ENCODE measurements at regions not wholly inside any gene's neighbourhood (a gene's known extent, or its start where the extent isn't known, plus 50 kb on each side); places are given as distances from the start of the nearest gene placed in this dataset.
"Not testable (repeated sequence)": the region's sequence is repeated elsewhere in the genome, so short reads cannot be mapped to it uniquely, and the experiment has no call there.

DNA sequence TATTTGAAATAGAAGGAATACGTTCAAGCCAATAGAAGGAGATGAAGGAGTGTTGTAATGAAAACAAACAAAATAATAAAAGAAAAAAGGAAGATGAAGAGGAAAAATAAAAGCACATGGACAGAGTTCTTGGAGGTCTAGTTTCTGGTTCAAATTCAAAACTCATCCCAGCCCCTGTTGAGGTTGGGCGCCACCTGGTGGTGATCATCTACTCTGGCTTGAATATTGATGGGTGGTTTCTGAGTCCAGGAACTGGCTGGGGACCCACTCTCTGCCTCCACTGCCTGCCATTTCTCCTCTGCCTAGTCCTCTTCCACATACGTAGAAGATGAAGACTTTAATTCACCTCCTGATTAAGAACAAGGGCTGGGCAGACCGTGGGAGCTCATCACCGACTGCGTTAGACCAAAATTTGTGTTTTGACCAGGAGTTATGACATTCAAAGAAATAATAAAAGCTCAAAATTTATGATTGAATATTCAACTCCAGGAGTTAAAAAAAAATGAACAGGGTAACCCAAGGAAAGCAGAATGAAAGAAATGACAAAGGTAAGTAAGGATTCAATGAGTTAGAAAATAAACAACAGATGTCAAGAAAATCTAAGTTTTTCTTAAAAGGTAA is 99.0 kb upstream of the SLC1A3 start:
- DNase-seq (ENCODE audit: low read depth) = peak; percentile 76
- H3K4me3 ChIP-seq (ENCODE audit: low read depth, low read length) = no peak overlapping the region
- TF ChIP-seq, protein P1, sequence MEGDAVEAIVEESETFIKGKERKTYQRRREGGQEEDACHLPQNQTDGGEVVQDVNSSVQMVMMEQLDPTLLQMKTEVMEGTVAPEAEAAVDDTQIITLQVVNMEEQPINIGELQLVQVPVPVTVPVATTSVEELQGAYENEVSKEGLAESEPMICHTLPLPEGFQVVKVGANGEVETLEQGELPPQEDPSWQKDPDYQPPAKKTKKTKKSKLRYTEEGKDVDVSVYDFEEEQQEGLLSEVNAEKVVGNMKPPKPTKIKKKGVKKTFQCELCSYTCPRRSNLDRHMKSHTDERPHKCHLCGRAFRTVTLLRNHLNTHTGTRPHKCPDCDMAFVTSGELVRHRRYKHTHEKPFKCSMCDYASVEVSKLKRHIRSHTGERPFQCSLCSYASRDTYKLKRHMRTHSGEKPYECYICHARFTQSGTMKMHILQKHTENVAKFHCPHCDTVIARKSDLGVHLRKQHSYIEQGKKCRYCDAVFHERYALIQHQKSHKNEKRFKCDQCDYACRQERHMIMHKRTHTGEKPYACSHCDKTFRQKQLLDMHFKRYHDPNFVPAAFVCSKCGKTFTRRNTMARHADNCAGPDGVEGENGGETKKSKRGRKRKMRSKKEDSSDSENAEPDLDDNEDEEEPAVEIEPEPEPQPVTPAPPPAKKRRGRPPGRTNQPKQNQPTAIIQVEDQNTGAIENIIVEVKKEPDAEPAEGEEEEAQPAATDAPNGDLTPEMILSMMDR (IDR thresholded peaks at IDR 0.05; ENCODE audit: insufficient read depth, low read depth, low read length, missing control alignments) = peak; percentile 80

DNA sequence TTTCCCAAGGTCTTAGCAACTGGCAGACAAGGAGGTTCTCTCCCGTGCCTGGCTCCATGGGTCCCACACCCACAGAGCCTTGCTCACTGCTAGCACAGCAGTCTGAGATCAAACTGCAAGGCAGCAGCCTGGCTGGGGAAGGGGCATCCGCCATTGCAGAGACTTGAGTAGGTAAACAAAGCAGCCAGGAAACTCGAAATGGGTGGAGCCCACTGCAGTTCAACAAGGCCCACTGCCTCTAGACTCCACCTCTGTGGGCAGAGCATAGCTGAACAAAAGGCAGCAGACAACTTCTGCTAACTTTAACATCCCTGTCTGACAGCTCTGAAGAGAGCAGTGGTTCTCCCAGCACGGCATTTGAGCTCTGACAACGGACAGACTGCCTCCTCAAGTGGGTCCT is 98.1 kb upstream of the SLC1A3 start:
- not testable (repeated sequence) for H3K4me3 ChIP-seq (ENCODE audit: low read depth, low read length)
- DNase-seq (ENCODE audit: low read depth) = peak; percentile 13

DNA sequence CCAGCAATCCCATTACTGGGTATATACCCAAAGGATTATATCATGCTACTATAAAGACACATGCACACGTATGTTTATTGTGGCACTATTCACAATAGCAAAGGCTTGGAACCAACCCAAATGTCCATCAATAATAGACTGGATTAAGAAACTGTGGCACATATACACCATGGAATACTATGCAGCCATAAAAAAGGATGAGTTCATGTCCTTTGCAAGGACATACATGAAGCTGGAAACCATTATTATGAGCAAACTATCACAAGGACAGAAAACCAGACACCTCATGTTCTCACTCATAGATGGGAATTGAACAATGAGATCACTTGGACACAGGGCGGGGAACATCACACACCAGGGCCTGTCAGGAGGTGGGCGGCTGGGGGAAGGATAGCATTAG is 92.8 kb upstream of the SLC1A3 start:
- not testable (repeated sequence) for H3K4me3 ChIP-seq (ENCODE audit: low read depth, low read length); DNase-seq (ENCODE audit: low read depth)

DNA sequence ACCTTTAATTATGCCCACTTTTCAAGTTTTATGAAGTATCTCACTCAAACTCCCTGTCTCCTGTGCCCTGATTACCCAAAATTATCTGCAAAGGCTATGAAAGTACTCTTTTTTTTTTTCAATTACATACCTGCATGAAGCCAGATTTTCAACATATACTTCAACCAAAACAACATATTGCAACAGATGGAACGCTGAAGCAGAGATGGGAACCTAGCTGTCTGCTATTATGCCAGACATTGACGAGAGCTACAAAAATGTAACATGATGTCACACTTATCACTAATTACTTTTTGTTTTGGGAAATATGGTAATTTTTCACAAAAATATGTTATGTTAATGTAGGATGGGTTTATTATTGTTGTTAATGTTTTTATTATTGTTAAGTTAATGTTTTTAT is 86.5 kb upstream of the SLC1A3 start:
- TF ChIP-seq, protein P1 (IDR thresholded peaks at IDR 0.05; ENCODE audit: insufficient read depth, low read depth, low read length, missing control alignments) = no peak
- no peak overlapping the region for H3K4me3 ChIP-seq (ENCODE audit: low read depth, low read length)
- no peak for DNase-seq (ENCODE audit: low read depth)

DNA sequence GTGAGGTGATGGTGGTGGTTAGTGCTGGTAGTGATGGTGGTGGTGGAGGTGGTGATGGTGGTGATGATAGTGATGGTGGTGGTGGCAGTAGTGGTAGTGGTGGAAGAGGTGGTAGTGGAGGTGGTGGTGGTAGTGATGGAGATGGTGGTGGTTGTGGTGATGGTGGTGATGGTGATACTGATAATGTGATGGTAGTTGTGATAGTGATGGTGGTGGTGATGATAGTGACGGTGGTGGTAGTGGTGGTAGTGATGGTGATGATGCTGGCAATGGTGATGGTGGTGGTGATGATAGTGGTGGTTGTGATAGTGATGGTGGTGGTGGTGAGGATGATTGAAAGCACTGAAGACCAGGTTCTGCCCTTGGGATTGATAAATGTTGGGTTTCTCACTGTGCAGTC is 85.2 kb upstream of the SLC1A3 start:
- no peak for DNase-seq (ENCODE audit: low read depth)
- H3K4me3 ChIP-seq (ENCODE audit: low read depth, low read length) = no peak overlapping the region
- TF ChIP-seq, protein P1 (IDR thresholded peaks at IDR 0.05; ENCODE audit: insufficient read depth, low read depth, low read length, missing control alignments) = no peak

DNA sequence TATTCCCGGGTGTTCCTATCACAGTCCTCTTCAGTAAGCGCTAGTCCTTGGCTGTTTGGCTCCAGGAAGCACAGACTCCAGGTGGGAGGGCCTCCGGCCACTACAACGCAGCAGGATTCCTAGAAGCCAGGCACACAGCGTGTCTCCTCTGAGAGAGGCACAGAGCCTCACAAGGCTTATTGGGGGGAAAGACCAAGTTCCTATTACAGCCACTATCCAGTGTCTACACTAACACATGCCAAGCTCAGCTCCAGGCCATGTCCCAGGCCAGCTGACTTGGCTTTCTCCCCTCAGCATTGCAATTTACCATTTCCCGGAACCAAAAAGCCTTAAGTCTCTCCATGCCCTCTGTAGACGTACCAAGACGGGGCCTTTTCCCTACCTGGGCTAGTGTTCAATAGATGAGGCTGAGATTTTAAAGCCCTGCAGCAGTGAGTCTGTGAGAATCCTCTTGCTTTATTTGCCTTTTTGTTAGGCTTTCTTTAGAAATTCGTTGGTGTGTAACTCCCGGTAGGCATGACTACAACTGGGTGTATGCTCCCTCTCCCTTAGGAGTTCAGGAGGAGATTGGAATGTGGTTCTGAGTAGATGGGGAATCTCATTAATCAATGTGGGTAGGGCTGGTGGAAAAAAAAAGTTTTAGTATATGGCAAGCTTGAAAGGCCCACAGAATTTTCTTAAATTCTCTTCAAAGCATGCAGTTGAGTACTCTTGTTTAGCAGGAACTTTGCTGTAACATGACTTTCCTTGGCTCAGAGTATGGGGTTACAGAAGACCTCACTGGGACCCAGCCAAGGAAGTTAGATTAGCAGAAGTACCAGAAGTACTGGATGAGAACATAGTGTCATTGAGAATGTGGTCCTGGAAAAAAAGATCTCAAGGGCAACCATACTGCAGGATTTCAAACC is 84.3 kb upstream of the SLC1A3 start:
- DNase-seq (ENCODE audit: low read depth) = no peak
- TF ChIP-seq, protein P1 (IDR thresholded peaks at IDR 0.05; ENCODE audit: insufficient read depth, low read depth, low read length, missing control alignments) = no peak
- H3K4me3 ChIP-seq (ENCODE audit: low read depth, low read length) = no peak overlapping the region

DNA sequence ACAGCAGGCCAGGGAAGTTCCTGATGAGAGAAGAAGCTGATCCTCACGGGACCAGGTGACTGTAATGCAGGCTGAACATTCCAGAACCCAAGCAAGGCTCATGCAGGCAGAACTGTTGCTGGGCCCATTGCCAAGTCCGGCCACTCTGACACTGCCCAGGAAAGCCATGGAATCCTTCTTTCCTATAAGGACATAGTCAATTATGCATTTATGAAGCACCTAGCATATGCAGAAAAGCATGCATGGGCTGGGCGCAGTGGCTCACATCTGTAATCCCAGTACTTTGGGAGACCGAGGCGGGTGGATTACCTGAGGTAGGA is 83.7 kb upstream of the SLC1A3 start:
- H3K4me3 ChIP-seq (ENCODE audit: low read depth, low read length) = no peak overlapping the region
- TF ChIP-seq, protein P1 (IDR thresholded peaks at IDR 0.05; ENCODE audit: insufficient read depth, low read depth, low read length, missing control alignments) = no peak
- no peak for DNase-seq (ENCODE audit: low read depth)

DNA sequence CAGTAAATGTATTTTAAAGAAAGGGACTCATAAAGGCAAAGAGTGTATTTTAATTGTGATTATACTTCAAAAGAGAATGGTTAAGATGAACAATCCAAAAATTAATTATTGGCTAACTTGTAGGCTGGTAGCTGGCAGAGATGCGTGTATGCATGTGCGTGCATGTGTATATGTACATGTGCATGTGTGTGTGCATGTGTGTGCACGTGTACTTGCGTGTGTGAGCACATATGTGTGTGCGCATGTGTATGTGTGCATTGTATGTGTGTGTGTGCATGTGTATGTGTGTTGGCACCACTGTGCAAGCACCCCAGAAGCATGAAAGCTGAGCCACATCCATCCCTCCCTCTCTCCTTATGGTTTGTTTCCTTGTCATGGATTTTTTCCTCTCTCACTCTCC is 83.0 kb upstream of the SLC1A3 start:
- TF ChIP-seq, protein P1 (IDR thresholded peaks at IDR 0.05; ENCODE audit: insufficient read depth, low read depth, low read length, missing control alignments) = no peak
- H3K4me3 ChIP-seq (ENCODE audit: low read depth, low read length) = no peak overlapping the region
- DNase-seq (ENCODE audit: low read depth) = no peak
